ENCODE measurements at regions not wholly inside any gene's neighbourhood (a gene's known extent, or its start where the extent isn't known, plus 50 kb on each side); places are given as distances from the start of the nearest gene placed in this dataset.
A peak's percentile ranks its signal among the peaks of the same experiment; 100 is the strongest.

DNA sequence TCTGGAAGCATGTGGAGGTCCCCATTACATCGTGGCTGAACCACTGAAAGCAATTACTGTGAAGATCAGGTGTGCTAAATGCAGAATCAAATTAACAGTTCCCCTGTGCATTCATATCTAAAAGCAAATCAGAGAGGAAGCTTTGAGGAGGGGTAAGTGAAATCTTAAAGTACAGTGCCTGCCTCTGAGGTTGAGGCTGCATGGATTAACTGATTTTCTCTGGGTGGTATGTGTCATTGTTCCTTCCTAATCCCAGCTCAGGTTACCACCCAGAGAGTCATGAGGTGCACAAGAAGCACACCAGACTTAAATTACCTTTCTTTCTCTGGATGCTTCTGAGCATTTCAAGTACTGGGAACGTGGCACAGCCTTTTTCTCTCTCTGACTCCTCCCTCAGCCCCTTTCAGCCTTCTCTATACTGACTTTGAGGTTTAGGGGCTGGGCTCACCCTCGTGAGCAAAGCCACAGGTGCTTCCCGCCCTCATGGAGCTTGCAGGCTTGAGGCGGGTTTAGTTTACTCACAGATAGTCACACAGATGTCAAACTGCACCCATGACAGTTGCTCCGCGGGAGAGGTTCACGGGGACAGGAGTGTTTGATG, 237.6 kb upstream of the CRY1 start:
- no peaks in the 10 kb centered on the region for H3F3A ChIP-seq (ENCODE audit: low read length, unreplicated experiment)
- no peaks in the 10 kb centered on the region for H3K9me3 ChIP-seq (ENCODE audit: low read length)
- no peak for ATAC-seq
- peak; percentile 62 for DNase-seq
- H3K27ac ChIP-seq (ENCODE audit: low read length) = peak overlapping the region; percentile 19
- POLR2A ChIA-PET (ENCODE audit: unreplicated experiment) = no interaction called here
- intact Hi-C loops (cut with micrococcal nuclease) = no loop called here
- H2AFZ ChIP-seq (ENCODE audit: low read length) = no peak overlapping the region
- no peaks in the 10 kb centered on the region for H3K27me3 ChIP-seq (ENCODE audit: low read length)
- H4K20me1 ChIP-seq (ENCODE audit: low read length) = no peaks in the 10 kb centered on the region
- CTCF ChIA-PET = no interaction called here
- H3K9ac ChIP-seq (ENCODE audit: low read length) = no peak overlapping the region
- peak overlapping the region; percentile 18 for H3K4me2 ChIP-seq (ENCODE audit: low read length)
- no peaks in the 10 kb centered on the region for H3K9me2 ChIP-seq (replicated peaks; ENCODE audit: low read length)
- peaks cover 42% of the 10 kb centered on the region for H3K79me2 ChIP-seq (ENCODE audit: low read length)
- TF ChIP-seq EZH2phosphoT487 (IDR thresholded peaks at IDR 0.05; ENCODE audit: borderline replicate concordance, low read length) (no peak), EZH2 (IDR thresholded peaks at IDR 0.05; ENCODE audit: low read length, unreplicated experiment) (no peak)
- TF ChIP-seq, protein P1, sequence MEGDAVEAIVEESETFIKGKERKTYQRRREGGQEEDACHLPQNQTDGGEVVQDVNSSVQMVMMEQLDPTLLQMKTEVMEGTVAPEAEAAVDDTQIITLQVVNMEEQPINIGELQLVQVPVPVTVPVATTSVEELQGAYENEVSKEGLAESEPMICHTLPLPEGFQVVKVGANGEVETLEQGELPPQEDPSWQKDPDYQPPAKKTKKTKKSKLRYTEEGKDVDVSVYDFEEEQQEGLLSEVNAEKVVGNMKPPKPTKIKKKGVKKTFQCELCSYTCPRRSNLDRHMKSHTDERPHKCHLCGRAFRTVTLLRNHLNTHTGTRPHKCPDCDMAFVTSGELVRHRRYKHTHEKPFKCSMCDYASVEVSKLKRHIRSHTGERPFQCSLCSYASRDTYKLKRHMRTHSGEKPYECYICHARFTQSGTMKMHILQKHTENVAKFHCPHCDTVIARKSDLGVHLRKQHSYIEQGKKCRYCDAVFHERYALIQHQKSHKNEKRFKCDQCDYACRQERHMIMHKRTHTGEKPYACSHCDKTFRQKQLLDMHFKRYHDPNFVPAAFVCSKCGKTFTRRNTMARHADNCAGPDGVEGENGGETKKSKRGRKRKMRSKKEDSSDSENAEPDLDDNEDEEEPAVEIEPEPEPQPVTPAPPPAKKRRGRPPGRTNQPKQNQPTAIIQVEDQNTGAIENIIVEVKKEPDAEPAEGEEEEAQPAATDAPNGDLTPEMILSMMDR (conservative IDR thresholded peaks at IDR 0.05; ENCODE audit: low read depth, low read length) = no peak
- peaks cover 44% of the 10 kb centered on the region for H3K4me1 ChIP-seq (ENCODE audit: insufficient read depth, low read length)
- no peak overlapping the region for H3K4me3 ChIP-seq (ENCODE audit: low read length)
- no peaks in the 10 kb centered on the region for H3K36me3 ChIP-seq (ENCODE audit: low read depth, low read length)
- BruUV-seq (replicated peaks) = no TSS peak

- ATAC-seq = no peak
- TF ChIP-seq EZH2phosphoT487 (IDR thresholded peaks at IDR 0.05; ENCODE audit: borderline replicate concordance, low read length) (no peak), EZH2 (IDR thresholded peaks at IDR 0.05; ENCODE audit: low read length, unreplicated experiment) (no peak)
- TF ChIP-seq, protein P1 (conservative IDR thresholded peaks at IDR 0.05; ENCODE audit: low read depth, low read length) = no peak
- Histone ChIP-seq H3K9me3 (ENCODE audit: low read length) (no peaks in the 10 kb centered on the region), H3K27ac (ENCODE audit: low read length) (peak overlapping the region; percentile 19; the same call in 1 of the 2 replicates), H3K4me1 (ENCODE audit: insufficient read depth, low read length) (peaks cover 44% of the 10 kb centered on the region), H3F3A (ENCODE audit: low read length, unreplicated experiment) (no peaks in the 10 kb centered on the region), H3K36me3 (ENCODE audit: low read depth, low read length) (no peaks in the 10 kb centered on the region), H3K4me3 (ENCODE audit: low read length) (no peak overlapping the region), H3K27me3 (ENCODE audit: low read length) (no peaks in the 10 kb centered on the region), H3K4me2 (ENCODE audit: low read length) (no peak overlapping the region), H3K9me2 (replicated peaks; ENCODE audit: low read length) (no peaks in the 10 kb centered on the region), H4K20me1 (ENCODE audit: low read length) (no peaks in the 10 kb centered on the region), H3K79me2 (ENCODE audit: low read length) (peaks cover 42% of the 10 kb centered on the region), H3K9ac (ENCODE audit: low read length) (no peak overlapping the region), H2AFZ (ENCODE audit: low read length) (no peak overlapping the region)
- BruUV-seq (replicated peaks) = no TSS peak
- intact Hi-C loops (cut with micrococcal nuclease) = no loop called here
- ChIA-PET CTCF (no interaction called here), POLR2A (ENCODE audit: unreplicated experiment) (no interaction called here)
- no peak for DNase-seq
Measured at GRCh38 chr12:107331471-107331870, 238.1 kb upstream of the CRY1 start.

GRCh38 chr12:107331912-107332311, 238.6 kb upstream of the CRY1 start:
- BruUV-seq (replicated peaks) = no TSS peak
- H3K4me1 ChIP-seq (ENCODE audit: insufficient read depth, low read length) = peaks cover 49% of the 10 kb centered on the region
- H3K36me3 ChIP-seq (ENCODE audit: low read depth, low read length) = no peaks in the 10 kb centered on the region
- H3K79me2 ChIP-seq (ENCODE audit: low read length) = peaks cover 42% of the 10 kb centered on the region
- no peak overlapping the region for H2AFZ ChIP-seq (ENCODE audit: low read length)
- TF ChIP-seq, protein P1 (conservative IDR thresholded peaks at IDR 0.05; ENCODE audit: low read depth, low read length) = no peak
- no peak for TF ChIP-seq EZH2 (IDR thresholded peaks at IDR 0.05; ENCODE audit: low read length, unreplicated experiment)
- no peak for TF ChIP-seq EZH2phosphoT487 (IDR thresholded peaks at IDR 0.05; ENCODE audit: borderline replicate concordance, low read length)
- H3K9ac ChIP-seq (ENCODE audit: low read length) = no peak overlapping the region
- no peak overlapping the region for H3K4me2 ChIP-seq (ENCODE audit: low read length)
- no peaks in the 10 kb centered on the region for H3F3A ChIP-seq (ENCODE audit: low read length, unreplicated experiment)
- DNase-seq (no peak), ATAC-seq (no peak)
- no peaks in the 10 kb centered on the region for H4K20me1 ChIP-seq (ENCODE audit: low read length)
- no peaks in the 10 kb centered on the region for H3K27me3 ChIP-seq (ENCODE audit: low read length)
- H3K9me2 ChIP-seq (replicated peaks; ENCODE audit: low read length) = no peaks in the 10 kb centered on the region
- no peak overlapping the region for H3K4me3 ChIP-seq (ENCODE audit: low read length)
- intact Hi-C loops (cut with micrococcal nuclease) = no loop called here
- no peak overlapping the region for H3K27ac ChIP-seq (ENCODE audit: low read length)
- no peaks in the 10 kb centered on the region for H3K9me3 ChIP-seq (ENCODE audit: low read length)
- CTCF ChIA-PET = no interaction called here
- POLR2A ChIA-PET (ENCODE audit: unreplicated experiment) = no interaction called here

Measured in PC-3 (cell line).